ENCODE measurements at regions not wholly inside any gene's neighbourhood (a gene's known extent, or its start where the extent isn't known, plus 50 kb on each side); places are given as distances from the start of the nearest gene placed in this dataset.
"Not testable (repeated sequence)": the region's sequence is repeated elsewhere in the genome, so short reads cannot be mapped to it uniquely, and the experiment has no call there.

DNA sequence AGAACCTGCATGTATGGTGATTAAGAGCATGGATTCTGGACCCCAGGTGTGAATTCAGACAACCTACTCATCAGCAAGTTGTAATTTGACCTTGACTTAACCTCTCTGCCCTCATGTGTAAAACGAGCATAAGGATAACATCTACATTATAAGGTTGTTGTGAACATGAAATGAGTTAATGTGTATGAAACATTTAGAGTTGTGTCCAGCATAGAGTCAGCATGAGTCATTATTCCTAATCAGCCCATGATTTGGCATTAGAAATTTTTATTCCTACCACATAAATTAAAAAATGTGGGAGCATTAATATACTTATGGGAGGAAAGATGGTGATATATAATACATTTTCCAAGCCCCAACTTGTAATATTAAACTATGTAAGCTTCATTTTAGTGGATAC lies 95.9 kb upstream of the DDHD1 start:
- DNase-seq, result no peak

DNA sequence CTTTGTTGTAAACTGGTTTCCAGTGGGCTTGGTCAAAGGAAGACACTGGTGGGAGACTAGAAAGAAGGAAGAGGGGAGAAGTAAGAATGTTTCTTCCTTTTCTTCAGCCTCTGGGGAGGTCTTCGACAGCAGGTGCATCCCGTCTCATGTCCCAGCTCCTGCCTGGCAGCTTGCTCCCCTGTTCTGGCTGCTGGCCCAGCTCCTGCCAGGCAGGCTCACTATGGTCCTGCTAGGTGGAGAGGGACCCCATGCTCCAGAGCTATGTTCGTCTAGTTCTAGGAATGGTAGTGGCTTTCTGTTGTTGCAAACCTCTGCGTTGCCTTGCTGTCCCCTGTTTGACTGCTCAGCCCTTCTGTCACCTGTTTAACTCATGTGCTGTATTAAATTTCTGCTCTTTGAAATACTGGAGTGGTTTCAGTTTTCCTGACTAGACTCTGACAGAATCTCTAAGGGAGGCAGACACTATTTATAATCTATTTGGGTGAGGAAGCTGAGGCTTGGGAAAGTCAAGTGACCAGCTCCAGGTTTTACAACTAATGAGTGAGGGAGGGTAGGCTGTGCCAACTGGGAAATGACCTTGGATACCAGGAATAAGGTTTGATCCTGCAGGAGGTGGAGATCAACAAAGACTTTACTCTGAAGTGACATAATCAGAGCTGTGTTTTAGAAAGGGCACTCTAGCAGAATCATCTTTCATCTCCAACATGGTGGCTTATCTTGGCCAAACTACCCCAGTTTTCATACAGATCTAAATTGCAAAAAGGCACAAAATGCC lies 94.7 kb upstream of the DDHD1 start:
- no peak for DNase-seq

DNA sequence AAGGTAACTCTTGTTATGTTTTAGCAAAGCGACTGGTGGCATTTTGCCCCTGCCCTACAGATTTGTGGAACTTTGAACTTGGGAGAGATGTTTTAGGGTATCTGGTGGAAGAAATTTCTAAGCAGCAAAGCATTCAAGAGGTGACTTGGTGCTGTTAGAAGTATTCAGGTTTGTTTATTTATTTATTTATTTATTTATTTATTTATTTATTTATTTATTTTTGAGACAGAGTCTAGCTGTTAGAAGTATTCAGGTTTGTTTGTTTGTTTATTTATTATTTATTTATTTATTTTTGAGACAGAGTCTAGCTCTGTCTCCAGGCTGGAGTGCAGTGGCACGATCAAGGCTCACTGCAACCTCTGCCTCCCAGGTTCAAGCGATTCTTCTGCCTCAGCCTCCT lies 89.8 kb upstream of the DDHD1 start:
- DNase-seq, result not testable (repeated sequence)

DNA sequence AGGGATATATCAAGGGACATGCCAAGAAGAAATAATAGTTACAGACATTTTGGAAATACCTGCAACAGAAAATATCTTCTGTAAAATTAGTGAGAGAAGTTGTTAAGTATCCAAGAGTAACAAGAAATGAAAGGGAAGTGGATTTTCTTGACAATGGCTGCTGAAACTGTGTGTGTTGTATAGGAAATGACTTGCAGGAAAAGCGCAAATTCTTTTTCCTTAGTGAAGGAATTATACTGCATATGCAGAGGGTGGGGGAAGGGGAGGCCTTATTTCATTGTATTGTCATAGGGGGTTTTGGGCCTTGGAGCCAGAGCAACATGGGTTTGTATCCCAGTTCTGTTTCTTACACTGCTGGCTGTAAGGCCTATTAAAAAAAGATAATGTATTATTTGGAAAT lies 84.4 kb upstream of the DDHD1 start:
- no peak for DNase-seq

DNA sequence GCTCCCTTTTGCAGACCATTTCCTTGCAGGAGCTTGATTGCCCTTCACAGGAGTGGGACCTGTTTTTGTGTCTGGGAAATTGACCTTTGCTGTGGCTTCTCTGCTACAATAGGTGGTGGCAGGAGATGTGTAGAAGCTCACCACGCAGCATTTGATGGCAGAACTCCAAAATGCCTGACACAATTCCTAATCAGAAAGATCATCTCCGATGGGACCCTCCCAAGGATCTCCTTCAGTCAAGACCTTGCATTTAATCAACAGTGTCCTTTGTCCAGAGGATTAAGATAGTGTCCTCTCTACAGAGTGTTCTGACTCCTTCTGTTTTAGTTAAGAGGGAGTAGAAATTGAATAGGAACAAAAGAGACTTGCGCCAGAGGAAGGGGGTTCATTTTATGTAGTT lies 83.6 kb upstream of the DDHD1 start:
- DNase-seq, result no peak

DNA sequence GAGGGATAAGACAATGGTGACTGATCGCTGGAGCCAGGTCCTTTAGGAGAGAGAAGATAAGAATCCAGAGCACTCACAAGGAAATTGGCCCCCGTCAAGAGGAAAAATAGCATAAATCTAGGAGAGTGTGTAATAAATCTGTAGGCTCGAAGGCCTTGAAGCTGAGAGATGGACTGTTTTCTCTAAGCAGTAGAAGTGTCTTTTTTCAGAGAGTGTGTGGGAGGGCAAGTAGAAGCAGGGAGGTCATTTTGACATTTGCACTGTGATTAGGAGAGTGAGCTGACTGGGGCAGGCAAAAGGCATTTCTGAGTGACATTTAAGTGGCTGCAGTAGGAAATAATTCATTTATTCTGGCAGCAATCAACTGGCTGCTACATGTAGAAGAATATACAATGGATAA lies 78.0 kb upstream of the DDHD1 start:
- DNase-seq, result no peak

DNA sequence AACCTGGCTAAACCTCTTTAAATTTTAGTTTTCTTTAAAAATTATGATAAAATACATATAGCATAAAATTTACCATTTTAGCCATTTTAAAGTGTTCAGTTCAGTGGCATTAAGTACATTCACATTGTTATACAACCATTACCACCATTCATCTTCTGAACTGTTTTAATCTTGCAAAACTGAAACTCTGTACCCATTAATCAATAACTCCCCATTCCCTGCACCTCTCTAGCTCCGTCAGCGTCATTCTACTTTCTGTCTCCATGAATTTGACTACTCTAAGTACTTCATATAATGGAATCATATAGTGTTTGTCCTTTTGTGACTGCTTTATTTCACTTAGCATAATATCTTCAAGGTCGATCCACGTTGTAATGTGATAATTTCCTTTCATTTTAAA lies 75.8 kb upstream of the DDHD1 start:
- DNase-seq, result no peak

DNA sequence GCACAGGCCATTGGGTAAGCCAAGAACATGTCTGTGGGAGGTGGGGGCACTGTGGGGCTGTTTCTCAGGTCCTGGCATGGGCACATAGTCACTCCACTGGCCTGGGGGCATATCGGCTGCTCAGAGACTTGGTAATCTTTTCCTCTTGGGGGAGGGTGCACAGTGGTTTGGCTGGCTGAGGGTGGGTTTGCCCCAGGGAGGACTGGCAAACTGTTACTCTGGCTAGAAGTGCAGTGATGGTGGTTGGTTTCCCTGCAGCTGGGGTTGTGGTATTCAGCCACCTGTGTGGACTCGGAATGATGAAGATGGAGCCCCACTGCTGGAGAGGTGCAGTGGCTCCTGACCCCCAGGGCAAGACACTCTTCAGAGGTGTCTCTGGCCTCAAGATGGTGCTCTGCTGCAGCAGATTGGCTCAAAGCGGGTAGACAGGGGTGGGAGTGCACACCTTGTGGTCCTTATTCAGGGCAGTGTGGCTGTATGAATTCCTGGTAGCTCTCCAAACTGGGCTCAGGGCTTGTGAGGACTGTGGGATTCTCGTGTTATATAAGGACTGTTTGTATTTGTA lies 74.1 kb upstream of the DDHD1 start:
- no peak for DNase-seq

DNA sequence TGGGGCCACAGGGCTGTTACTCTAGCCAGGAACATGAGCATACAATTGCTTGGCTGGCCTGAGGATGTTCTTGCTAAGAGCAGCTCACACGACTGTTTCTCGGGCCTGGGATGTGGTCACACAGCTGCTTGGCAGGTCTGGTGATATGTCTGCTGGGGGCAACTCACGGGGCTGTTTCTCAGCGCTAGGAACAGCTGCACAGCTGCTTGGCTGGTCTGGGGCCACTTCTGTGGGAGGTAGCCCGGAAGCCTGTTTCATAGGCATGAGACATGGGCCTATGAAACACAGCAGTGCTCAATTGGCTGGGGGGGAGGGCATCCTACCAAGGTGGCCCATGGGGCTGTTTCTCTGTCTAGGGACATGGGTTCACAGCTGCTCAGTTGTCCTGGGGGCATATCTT lies 73.4 kb upstream of the DDHD1 start:
- DNase-seq, result no peak

DNA sequence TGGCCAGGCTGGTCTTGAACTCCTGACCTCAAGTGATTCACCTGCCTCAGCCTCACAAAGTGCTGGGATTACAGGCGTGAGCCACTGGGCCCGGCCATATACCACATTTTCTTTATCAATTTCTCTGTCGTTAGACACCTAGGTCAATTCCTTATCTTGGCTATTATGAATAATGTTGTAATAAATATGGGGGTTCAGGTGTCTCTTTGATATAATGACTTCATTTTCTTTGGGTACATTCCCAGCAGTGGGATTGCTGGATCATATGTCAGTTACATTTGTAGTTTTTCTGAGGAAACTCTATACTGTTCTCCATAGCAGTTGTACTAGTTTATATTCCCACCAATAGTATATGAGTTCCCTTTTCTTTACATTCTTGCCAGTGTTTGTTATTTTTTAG lies 67.8 kb upstream of the DDHD1 start:
- DNase-seq, result no peak

DNA sequence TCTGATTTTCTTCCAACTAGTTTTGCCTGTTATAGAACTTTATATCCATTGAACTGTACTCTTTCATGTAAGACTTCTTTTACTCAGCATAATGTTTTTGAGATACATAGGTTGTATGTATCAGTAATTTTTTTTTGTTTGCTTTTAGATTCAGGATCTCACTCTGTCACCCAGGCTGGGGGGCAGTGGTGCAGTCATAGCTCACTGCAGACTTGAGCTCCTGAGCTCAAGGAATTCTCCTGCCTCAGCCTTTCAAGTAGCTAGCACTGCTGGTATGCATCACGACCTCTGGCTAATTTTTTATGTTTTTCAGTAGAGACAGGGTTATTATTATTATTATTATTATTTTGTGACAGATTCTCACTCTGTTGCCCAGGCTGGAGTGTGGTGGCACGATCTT lies 65.0 kb upstream of the DDHD1 start:
- no peak for DNase-seq

DNA sequence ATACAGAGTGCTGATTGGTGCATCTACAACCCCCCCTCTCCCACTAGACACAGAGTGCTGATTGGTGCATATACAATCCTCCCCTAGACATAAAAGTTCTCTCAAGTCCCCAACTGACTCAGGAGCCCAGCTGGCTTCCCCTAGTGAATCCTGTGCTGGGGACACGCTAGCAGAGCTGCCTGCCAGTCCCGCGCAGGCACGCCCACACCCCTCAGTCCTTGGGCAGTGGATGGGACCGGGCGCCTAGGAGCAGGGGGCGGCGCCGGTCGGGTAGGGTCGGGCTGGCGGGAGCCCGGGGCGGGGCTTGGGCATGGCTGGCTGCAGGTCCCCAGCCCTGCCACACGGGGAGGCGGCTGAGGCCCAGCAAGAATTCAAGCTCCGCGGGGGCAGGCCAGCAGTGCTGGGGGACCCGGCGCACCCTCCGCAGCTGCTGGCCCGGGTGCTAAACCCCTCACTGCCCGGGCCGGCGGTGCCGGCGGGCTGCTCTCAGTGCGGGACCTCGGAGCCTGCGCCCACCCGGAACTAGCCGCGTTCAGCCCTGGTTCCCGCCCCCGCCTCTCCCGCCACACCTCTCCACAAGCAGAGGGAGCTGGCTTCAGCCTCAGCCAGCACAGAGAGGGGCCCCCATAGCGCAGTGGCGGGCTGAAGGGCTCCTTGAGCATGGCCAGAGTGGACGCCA lies 64.3 kb upstream of the DDHD1 start:
- peak; percentile 67 to 71 for DNase-seq

DNA sequence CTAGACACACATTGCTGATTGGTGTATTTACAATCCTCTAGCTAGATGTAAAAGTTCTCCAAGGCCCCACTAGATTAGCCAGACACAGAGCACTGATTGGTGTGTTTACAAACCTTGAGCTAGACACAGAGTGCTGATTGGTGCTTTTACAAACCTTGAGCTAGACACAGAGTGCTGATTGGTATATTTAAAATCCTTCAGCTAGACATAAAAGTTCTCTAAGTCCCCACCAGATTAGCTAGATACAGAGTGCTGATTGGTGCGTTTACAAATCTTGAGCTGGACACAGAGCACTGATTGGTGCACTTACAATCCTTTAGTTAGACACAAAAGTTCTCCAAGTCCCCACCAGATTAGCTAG lies 63.8 kb upstream of the DDHD1 start:
- peak in 1 of 2 donors; percentile 6 for DNase-seq

DNA sequence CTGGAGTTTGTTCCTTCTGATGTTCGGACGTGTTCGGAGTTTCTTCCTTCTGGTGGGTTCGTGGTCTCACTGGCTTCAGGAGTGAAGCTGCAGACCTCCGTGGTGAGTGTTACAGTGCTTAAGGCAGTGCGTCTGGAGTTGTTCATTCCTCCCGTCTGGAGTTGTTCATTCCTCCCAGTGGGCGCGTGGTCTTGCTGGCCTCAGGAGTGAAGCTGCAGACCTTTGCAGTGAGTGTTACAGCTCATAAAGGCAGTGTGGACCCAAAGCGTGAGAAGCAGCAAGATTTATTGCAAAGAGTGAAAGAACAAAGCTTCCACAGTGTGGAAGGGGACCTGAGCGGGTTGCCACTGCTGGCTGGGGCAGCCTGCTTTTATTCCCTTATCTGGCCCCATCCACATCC lies 63.4 kb upstream of the DDHD1 start:
- not testable (repeated sequence) for DNase-seq

DNA sequence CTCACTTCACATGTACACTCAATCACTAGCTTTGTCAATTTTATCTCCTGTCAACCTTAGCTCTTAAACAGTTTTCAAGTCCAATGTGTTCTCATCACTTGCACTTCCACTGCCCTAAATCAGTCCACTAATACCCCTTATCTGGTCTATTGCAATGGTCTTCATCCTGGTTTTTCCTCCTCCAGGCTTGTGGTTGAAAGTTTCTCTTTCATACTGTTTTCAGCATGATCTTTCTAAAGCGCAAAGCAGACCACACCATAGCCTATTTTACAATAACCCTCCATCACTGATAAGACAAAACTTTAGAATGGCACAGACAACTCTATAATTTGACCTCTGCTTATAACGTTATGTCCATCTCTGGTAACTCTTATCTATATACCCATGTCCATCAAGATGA lies 62.0 kb upstream of the DDHD1 start:
- DNase-seq, result no peak

DNA sequence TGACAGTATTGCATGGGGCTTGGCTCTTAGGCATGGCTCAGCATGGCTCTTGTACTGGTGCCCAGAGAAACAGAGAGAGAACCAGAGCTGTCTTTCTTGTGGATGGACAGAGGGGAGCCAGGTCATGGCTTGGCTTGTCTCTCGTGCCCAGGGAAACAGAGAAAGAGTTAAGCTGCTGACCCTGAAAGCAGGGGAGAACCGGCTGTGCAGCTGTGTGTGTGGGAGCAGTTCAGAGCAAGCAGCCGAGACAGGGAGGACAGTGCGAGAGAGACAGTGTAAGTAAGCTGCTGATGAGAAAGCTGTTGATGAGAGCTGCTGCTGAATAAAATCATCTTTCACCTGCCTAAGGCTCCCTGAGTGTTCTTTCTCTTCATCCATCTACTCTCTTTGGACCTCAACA lies 61.3 kb upstream of the DDHD1 start:
- DNase-seq, result no peak

DNA sequence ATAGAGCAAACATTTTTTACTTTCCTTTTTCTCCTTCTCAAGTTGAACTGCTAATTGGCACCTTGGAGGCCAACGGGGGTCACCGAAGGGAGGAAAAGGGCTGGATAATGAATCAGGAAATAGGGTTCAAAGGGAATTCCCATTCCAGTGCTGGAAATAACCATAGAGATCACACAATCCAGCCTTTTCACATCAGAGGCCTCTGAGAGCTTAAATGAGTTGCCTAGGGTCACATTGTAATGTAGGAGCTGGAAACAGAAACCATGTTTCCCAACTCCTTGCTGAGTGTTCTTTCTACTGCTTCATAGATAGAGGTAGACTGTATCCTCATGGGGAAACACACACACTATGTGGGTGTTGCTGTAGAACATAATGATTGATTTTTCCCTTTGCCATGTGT lies 60.6 kb upstream of the DDHD1 start:
- no peak for DNase-seq

DNA sequence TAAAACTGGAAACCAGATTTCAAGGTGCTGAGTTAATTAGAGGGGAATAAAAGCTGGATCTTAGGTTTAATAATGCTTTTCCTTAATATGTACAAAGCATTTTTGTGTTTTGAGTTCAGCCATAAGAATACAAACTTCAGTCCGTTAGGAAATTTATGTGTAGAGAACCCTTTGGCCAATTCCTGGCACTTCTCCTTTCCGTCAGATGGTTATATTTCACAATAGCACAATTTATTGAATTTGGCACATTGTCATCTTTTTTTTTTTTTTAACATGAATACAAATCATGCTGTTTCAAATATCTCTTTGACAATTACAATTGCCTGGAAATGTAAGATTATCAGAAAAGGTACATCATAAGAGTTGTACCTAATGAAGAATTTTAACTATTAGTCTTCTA lies 56.2 kb upstream of the DDHD1 start:
- DNase-seq, result no peak
